D341Med (cell line): ENCODE measurements at regions not wholly inside any gene's neighbourhood (a gene's known extent, or its start where the extent isn't known, plus 50 kb on each side); places are given as distances from the start of the nearest gene placed in this dataset.
"Not testable (repeated sequence)": the region's sequence is repeated elsewhere in the genome, so short reads cannot be mapped to it uniquely, and the experiment has no call there.

Experiments used
- DNase-seq: peaks from one replicate; pipeline ENCODE4 v3.0.0; 2012; ENCODE audit warnings: low spot score

DNA sequence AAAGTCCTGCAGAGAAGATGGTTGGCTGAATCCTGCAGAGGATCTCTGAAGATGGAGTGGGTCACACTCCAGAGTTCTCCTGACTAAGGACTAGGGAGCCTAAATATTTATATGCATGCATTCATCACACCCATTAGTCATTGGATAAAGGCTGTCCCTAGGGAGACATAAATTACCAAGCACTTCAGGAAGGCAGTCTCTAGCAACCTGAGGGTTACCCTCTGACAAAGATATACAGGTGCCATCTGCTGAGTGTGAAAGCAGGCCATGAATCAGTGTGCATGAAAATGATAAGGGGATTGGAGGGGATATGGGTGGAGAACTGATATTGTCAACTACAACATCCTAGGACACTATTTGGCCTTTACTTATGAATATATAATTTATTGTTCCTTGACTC is 294.8 kb upstream of the DDX18 start:
- DNase-seq = no peak

DNA sequence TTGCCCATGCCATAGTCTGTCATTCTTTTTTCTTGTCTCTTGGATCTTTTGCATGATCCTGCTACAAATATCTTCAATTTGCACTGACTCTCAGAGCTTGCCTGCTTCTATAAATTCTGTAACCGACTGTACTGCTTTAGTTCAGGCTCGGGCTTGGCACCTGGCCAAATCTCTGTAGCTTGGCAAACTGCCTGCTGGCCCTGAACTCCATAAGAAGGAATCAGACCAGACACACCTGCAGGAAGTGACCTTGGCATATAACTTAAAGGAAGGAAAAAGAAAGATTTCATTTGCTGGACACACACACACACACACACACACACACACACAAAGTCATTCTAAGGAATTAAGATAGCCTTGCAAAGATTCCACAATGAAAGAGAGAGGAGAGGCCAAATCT is 291.2 kb upstream of the DDX18 start:
- DNase-seq = peak; percentile 45

DNA sequence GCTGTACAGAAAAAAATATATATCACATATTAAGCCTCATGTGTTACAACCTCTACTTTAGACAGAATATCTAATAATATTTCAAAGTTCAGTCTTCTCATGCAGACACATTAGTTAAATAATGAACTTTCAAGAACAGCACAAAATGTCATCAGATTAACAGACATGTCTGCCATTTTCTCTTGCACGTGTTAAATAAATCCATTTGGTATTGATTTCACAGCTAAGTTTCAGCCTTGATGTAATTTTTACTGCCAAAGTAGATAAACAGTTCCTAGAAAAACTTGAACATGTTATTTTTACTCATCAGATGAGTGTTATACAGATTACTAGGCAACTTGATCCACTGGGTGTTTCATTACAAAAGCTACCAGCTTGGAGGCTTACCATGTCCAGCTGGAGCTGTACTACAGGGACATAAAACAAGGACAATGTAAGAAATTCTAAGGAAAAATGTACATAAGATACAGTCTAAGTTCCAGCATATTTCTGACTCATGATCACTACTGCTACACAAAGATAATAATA is 290.7 kb upstream of the DDX18 start:
- no peak for DNase-seq

DNA sequence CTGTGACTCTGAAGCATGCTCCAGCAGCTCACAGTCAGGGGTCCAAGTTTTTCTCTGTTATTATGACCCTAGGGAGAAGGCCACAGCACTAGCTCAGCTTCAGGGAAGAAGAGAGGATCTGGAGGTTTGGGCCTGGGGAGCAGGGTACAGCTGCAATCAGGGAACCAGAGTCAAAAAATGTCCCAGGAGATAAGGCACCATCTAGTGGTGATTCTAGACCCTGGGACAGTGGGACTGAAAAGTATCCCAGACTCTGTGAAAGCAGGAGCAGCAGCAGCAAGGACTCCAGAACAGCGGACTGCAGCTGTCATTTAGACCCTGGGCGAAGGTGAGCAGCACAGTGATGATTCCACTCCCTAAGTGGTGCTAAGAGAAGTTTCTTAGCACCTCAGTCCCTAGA is 278.4 kb upstream of the DDX18 start:
- DNase-seq = peak; percentile 23

DNA sequence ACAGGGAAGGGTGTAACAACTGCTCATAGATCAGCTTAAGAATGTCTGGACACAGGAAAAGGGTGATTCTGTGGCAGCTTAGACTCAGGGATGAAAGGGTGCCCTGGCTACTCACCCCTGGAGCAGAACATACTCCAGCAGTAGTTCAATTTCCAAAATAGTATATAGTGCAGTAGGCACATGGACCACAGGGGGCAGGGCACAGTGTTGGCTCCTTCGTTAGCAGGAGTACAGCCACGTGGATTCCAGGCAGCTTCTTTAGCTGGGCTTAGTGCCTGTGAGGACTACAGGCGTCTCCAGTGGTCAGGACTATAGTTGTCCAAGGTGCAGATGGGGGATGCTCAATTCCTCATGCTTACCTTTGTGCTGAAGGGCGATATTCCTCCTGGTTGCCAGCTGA is 277.5 kb upstream of the DDX18 start:
- no peak for DNase-seq

DNA sequence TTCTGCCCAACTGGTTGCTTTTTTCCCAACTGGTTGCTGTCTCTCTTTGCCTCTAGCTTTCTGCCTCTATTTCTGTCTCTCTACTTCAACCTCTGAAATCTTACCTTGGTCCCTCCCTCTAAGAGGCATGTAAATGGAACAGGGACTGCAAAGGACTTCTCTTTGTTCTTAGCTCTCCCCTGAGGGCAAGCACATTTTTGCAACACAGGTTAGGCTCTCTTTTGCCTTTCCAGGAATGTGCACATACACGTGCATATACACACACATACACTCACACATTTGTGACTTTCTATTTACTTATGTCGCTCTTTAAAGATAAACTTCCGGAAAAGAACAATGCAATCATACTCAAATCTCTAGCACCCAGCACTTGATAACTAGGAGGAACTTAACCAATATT is 262.6 kb upstream of the DDX18 start:
- no peak for DNase-seq

DNA sequence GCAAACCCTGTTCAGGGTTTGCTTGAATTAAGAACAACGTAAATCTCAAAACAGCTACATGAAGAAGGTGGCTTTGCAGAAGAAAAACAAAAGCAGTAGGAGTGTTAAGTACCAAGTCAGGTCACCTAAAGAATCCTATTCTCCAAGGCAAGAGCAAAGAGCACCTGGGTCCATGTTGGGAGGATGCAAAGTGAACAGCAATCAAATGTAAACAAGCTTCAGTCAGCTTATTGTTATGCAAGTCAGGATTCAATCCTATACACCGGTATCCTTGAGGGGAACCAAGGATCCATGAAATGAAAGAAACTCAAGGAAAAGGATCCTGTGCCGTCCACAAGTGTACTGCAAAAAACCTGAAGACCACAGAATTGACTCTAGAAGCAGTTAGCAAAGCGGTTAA is 261.0 kb upstream of the DDX18 start:
- DNase-seq = no peak

DNA sequence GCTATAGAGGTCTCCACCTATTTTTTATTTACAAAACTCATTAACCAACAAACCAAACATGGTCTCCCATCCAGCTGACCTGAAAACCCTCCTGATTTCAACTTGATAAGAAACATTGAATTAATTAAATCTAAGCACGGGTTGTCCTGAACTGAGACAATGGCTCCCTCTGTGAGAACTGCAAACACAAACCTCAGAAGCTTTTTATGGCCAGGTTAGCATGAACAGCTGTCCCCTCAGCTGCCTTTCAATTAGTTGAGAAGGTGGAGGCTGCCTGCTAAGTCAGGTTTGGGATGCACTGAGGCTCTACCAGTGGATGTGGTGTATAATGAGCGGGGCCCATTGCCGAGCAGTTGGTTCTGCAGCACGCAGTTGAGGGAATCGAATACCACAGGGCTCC is 258.5 kb upstream of the DDX18 start:
- DNase-seq = no peak

DNA sequence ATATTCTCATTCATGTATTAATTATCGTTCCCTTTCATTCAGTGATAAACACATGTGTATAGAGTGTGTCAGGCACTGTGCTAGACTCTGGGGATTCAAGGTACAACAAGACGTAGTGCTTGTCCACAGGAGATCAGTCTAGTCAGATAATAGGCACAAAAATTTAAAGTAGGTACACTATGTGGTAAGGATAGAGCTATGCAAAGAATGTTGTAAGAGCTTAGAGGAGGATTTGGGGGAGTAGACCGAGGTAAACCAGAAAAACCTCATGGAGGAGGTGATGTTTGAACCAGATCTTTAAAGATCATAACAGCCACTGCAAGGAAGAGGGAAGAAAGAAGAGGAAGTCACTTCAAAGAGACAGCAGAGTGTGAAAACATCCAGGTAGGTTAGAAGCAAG is 256.9 kb upstream of the DDX18 start:
- no peak for DNase-seq

DNA sequence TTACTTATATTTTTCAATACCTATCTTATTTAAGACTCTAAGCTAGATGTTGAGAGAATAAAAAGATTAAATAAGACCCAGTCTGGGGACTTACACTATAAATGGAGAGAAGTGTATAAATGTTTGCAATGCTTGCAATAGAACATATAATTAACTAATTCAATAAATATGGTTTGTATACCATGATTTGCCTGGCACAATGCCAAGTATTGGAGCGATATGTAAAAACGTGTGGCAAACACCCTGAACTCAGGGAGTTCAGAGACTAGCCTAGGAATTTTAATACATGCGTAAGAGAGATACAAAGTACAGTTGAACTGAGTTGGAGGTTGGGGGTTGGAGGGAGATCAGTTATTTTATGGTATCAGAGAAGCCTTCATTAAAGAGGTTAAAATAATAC is 251.8 kb upstream of the DDX18 start:
- no peak for DNase-seq

DNA sequence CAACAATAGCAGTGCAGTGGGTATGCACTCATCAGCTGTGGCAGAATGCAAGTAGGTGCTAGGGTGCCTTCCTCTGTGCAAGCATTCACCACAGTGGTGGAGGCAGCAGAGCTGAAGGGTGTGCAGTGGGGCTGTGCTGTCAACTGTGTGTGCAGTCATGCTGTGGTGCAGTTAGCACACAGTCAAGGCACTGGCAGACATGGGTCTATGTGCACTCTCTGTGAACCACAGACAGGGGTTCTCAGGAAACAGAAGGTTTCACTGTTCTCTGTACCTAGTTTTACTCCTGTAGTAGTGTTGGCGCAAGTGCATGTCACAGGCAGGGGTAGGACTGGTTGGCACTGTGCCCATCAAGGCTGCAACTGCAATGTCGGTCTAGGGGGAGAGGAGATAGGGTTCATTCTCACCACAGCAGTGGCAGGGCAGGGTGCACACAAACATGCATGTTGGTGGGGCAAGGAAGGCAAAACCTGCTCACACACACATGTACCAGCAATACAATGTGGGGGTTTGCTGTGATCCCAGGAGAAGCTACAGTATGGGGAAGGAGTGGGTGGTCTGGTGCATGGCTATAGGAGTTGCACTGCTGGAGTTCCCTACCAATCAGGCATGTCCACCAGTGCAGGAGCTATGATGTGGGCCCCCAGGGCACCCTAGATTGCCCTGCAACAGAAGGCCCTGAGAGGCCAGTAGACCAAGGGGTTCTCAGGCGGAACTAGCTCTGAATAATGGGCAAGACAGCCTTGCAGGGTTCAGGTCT is 242.7 kb upstream of the DDX18 start:
- DNase-seq = no peak

DNA sequence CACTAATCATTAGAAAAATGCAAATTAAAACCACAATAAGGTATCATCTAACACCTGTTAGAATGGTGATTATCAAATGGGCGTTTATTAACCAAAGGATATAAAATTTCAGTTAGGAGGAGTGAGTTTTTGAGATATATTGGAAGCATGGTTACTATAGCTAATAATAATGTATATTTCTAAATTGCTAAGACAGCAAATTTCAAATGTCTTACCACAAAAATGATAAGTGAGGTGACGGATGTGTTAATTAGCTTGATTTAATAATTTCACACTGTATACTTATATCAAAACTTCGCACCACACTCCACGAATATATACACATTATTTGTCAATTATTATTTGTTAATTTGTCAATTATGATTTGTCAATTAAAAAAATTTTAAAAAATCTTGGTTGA is 227.2 kb upstream of the DDX18 start:
- DNase-seq = no peak

DNA sequence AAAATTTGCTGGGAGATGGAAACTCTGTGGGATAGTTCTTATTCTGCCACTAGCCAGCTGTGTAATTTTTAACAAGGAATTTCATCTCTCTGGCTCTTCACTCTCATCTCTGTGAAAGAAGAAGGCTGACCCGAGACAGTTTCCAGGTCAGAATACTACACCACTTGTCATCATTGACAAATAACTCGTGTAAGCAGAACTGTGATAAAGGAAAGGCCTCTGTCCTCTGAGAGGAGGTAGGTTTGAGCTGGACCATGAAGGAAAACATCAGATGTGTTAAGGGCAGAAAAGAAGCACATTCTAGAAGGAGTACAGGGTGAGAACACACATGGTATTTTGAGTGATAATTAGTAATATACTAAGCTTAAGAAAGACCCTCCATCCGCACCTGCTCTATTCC is 211.4 kb upstream of the DDX18 start:
- DNase-seq = no peak

DNA sequence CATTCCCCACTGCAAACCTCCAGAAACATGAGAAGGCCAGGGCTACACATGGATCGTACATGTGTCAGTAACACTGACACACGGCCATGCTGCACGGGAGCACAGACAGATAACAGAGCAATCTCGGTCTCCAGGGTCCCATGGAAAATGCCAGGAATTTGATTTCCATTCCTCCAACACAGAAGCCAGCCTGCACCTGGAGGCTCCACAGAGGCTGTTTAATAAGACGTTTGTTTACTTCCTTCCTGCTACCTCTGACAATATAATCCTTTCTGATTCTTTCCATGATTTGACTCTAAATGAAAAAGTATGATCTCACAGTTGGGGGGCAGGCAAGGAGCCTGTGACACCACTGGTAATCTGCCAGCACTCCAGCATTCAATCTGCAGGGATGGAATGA is 210.9 kb upstream of the DDX18 start:
- no peak for DNase-seq

DNA sequence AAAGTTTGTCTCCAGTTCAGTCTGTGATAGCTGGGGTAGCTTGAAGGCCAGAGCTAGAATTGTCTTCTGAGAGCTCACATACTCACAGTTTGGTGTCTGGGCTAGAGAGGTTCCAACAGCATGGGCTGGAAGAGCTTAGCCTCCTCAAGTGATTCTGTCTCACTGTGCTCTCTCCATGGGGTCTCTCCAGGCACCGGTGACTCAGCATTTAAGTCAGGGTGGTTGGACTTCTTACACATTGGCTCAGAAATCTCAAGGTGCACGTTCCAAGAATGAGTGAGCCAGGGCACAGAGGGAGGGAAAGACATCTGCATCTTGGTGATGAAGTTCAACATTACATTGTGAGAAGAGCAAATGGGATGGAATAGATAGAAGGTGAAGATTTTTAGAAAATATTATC is 207.3 kb upstream of the DDX18 start:
- DNase-seq = no peak

DNA sequence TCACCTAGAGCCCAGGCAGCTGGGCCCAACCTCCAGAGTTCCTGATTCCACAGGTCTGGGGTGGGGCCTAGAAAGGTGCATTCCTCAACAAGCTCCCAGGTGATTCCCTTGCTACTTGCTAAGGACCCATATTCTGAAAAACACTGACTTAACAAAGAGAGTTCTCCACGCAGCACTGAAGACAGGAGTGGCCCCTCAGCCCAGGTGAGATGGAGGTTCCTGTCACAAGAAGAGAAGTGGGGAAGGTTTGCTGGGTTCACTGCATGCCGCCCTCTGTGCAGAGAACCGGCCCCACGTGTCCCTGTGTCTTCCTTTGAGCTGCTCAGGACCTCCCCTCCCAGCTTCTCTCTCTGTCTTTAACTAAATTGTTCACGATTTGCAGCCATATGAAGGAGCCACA is 201.4 kb upstream of the DDX18 start:
- DNase-seq = no peak

DNA sequence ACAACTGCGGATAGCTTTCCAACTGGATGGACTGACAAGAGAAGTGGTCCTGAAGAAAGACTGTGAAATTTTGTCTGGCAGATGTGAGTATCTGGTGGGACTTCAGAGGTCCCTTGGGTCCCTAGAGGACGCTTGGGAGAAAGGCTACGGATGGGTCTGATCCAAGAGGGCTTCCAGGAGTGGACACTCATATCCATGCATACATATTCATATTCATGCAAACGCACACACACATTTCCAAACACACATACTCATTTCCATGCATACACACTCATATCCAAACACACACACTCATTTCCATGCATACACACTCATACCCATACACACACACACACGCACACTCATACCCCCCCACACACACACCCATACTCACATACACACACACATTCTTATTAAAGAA is 200.2 kb upstream of the DDX18 start:
- DNase-seq = no peak

DNA sequence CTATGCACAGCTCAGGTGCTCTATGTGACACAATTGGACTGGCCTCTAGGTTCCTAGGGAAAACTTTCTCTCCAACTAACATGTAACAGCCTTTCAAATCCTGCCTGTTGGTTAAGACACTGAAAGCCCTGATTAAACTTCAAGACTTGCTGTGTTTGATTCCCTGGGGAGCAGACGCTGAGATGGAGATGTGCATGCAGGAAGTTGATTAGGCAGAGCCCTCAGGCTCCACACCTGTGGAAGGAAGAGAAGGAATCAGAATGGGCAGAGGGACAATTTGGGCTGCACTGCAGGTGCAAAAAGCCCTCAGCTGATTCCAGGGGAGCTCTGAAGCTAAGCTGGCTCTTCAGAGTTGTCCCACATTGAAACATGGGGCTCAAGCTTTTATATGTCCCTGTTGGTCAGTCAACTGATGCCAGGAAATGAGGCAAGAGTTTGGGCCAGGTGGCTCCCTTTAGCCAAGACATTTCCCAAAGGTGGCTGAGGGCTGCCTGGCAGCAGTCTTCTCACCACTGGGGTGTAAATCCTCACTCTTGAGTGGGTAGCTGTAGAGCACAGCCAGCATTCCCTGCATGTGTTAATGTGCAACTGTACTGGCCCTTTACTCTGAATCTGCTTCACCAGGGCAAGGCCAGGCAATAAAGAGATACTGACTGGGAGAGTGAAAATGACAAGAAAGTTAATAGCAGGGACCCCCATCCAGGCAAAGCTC is 199.5 kb upstream of the DDX18 start:
- DNase-seq = no peak

DNA sequence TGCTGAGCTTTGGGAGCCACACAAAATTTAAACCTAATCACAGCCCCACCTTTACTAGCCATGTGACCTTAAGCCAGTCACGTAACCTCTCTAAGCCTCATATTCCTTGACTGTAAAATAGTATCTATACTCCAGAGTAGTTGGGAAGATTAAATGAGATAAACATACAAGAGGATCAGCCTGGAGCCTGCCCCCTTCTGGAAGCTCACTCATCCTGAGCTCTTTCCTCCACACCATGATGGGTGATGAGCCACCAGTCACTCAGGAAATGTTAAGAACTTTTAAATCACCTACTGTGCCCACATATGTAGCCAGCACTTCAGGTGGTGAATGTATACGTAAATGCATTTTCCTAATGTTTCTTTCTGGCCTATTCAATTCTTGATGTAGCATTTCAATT is 195.9 kb upstream of the DDX18 start:
- DNase-seq = no peak

DNA sequence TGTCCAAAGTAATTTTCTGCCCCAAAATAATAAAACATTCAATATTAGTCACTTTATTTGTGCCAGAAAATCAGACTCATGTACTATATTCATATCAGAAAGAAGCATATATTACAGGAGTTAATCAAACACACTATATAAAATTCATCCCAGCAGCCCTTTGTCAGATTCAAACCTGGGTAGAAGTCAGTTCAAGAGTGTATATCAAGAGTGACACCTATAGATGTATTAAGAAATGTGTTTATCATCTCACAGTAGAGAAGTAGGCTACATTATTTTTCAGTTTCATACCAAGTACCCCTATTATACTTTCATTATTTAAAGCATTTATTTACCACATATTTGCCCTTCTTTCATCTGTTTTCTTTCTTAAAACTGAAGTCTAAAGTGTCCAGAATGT is 193.2 kb upstream of the DDX18 start:
- no peak for DNase-seq

DNA sequence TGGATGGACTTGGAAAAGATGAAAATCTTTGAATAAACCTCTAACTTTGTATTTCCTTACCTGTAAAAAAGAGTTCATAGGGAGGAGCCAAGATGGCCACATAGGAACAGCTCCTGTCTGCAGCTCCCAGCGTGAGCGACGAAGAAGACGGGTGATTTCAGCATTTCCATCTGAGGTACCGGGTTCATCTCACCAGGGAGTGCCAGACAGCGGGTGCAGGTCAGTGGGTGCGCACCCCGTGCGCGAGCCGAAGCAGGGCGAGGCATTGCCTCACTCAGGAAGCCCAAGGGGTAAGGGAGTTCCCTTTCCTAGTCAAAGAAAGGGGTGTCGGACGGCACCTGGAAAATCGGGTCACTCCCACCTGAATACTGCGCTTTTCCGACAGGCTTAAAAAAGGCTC is 191.3 kb upstream of the DDX18 start:
- not testable (repeated sequence) for DNase-seq

DNA sequence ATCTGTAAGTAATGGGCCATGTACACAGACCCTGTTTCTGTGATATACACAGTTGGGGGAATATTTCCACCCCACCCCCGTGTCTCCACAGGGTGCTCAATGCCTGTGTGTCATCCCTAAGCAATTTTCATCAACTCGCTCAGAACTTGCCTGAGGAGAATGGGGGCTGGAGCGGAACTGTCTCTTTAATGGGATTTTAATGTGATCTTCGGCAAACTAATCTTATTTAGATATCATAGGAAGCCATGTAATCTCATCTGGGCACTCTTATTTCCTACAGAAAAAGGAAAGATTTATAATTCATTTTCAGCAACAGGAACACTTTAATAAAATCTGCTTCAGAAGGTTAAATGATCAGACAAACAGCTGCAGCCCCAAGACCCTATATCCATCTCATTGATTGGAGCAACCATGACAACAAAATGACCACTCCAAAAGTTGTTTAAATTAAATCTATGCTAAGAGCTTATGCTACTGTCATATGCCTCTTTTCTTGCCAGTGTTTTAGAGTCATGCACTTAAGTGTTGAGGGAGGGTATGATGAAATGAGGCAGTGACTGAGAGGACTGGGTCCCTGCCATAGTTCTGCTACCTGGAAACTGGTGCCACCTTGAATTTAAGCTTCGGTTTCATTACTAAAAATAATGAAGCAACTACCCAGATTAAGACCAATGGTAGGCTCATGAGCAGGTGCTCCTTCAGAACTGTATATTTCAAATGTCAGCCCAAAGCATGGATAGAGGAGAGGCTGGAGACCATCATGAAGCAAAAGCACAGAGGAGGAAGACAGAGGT is 183.1 kb upstream of the DDX18 start:
- no peak for DNase-seq

DNA sequence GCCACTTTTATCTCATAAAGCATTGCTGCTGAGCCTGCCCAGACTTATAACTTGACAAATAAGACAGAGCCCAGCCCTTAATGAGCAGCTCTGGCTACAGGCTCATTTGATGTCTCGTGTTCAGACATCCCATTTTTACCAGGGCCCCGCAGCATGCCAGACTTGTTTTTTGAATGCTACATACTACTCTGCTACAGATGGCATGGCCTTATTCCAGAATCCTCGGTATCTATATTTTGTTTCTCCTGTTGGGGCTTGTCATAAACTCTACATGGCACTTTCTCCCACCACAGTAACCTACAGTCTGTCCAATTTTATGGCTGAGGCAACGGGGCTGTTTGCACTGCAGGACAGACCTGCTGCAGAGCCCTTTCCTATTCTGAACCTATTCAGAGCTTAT is 179.0 kb upstream of the DDX18 start:
- DNase-seq = no peak
